IMR-90 (cell line): ENCODE measurements at regions not wholly inside any gene's neighbourhood (a gene's known extent, or its start where the extent isn't known, plus 50 kb on each side); places are given as distances from the start of the nearest gene placed in this dataset.

Source experiments
- ATAC-seq: fragments of 200-7000 bp; cut with Tn5 transposase; 2 replicates; pipeline ENCODE4 v1.9.1; 2020; ENCODE audit warnings: low read depth, mild to moderate bottlenecking, moderate library complexity
- BruUV-seq: library from RNA; stranded (reverse); fragments of 400-500 nt; replicated peaks from 2 replicates; lab custom pipeline; 2021; lab: Mats Ljungman, UMichigan
- CTCF ChIA-PET: fragments of 300-600 bp; formaldehyde crosslinking; extraction: SDS; loops from one replicate; lab custom pipeline; 2021; ENCODE audit warnings: antibody characterized with exemption; lab: Yijun Ruan, JAX
- POLR2A ChIA-PET: fragments of 300-600 bp; sonication (Branson Sonifier 250); formaldehyde crosslinking; loops from one replicate; lab custom pipeline; 2022; ENCODE audit warnings: antibody characterized with exemption; ENCODE audit not compliant: unreplicated experiment; lab: Charles Lee
- DNase-seq: peaks from one replicate; pipeline ENCODE4 v3.0.0; 2013
- H2AFZ ChIP-seq: replicated peaks from 2 replicates; pipeline ENCODE3; 2013; ENCODE audit warnings: low read length, mild to moderate bottlenecking; ENCODE audit not compliant: poor library complexity
- H2AK5ac ChIP-seq: 2 replicates; pipeline ENCODE4 v1.6.1; 2013; ENCODE audit warnings: low read depth, low read length, inconsistent platforms
- H2AK9ac ChIP-seq: replicated peaks from 2 replicates; pipeline ENCODE3; 2013; ENCODE audit warnings: mild to moderate bottlenecking, low read depth, low read length, moderate library complexity; ENCODE audit not compliant: poor library complexity
- H2BK120ac ChIP-seq: 2 replicates; pipeline ENCODE4 v1.6.1; 2013; ENCODE audit warnings: low read depth, low read length, inconsistent platforms
- H2BK15ac ChIP-seq: 3 replicates; pipeline ENCODE4 v1.6.1; 2013; ENCODE audit warnings: low read depth, low read length, inconsistent platforms
- H2BK20ac ChIP-seq: 2 replicates; pipeline ENCODE4 v1.6.1; 2013; ENCODE audit warnings: low read depth, mild to moderate bottlenecking, inconsistent platforms, low read length, moderate library complexity
- H2BK5ac ChIP-seq: 2 replicates; pipeline ENCODE4 v1.6.1; 2013; ENCODE audit warnings: mild to moderate bottlenecking, low read depth, low read length, inconsistent platforms; ENCODE audit not compliant: poor library complexity, severe bottlenecking
- H3K14ac ChIP-seq: replicated peaks from 2 replicates; pipeline ENCODE4 v1.6.1; 2013; ENCODE audit warnings: low read depth, low read length, inconsistent platforms
- H3K18ac ChIP-seq: 2 replicates; pipeline ENCODE4 v1.6.1; 2013; ENCODE audit warnings: low read depth, low read length, control low read depth
- H3K23ac ChIP-seq: 2 replicates; pipeline ENCODE4 v1.6.1; 2013; ENCODE audit warnings: low read depth, low read length, inconsistent platforms
- H3K27ac ChIP-seq: 2 replicates; pipeline ENCODE4 v1.5.1; 2013; ENCODE audit warnings: mild to moderate bottlenecking, control low read depth, low read length; ENCODE audit not compliant: insufficient read depth
- H3K27me3 ChIP-seq: 2 replicates; pipeline ENCODE4 v1.6.1; 2013; ENCODE audit warnings: low read length; ENCODE audit not compliant: control insufficient read depth, insufficient read depth
- H3K36me3 ChIP-seq: 2 replicates; pipeline ENCODE4 v1.6.1; 2013; ENCODE audit warnings: low read length, mixed read lengths; ENCODE audit not compliant: control insufficient read depth, insufficient read depth
- H3K4ac ChIP-seq: 2 replicates; pipeline ENCODE4 v1.6.1; 2013; ENCODE audit warnings: low read depth, low read length, inconsistent platforms
- H3K4me1 ChIP-seq: 2 replicates; pipeline ENCODE4 v1.6.1; 2013; ENCODE audit warnings: low read length, mixed read lengths; ENCODE audit not compliant: control insufficient read depth, insufficient read depth
- H3K4me2 ChIP-seq: 2 replicates; pipeline ENCODE4 v1.6.1; 2013; ENCODE audit warnings: low read depth, mild to moderate bottlenecking, control low read depth, low read length, moderate library complexity
- H3K4me3 ChIP-seq: 2 replicates; pipeline ENCODE4 v1.5.1; 2013; ENCODE audit warnings: low read depth, mild to moderate bottlenecking, control low read depth, low read length, moderate library complexity; ENCODE audit not compliant: insufficient read depth
- H3K56ac ChIP-seq: 2 replicates; pipeline ENCODE4 v1.6.1; 2013; ENCODE audit warnings: low read length, inconsistent platforms; ENCODE audit not compliant: insufficient read depth; ENCODE audit errors: extremely low read depth
- H3K79me1 ChIP-seq, 2 experiments: 2 replicates each; pipeline ENCODE4 v1.6.1; 2013; ENCODE audit warnings: low read length in 2 of 2, inconsistent platforms in 1 of 2, low read depth in 1 of 2
- H3K9ac ChIP-seq: 2 replicates; pipeline ENCODE4 v1.6.1; 2013; ENCODE audit warnings: low read depth, low read length, control low read depth
- H3K9me1 ChIP-seq: 2 replicates; pipeline ENCODE4 v1.6.1; 2013; ENCODE audit warnings: low read length, inconsistent platforms; ENCODE audit not compliant: insufficient read depth
- H3K9me3 ChIP-seq: 2 replicates; pipeline ENCODE4 v1.6.1; 2013; ENCODE audit warnings: low read length; ENCODE audit not compliant: control insufficient read depth, insufficient read depth
- H4K20me1 ChIP-seq: 2 replicates; pipeline ENCODE4 v1.6.1; 2013; ENCODE audit warnings: low read length, inconsistent platforms; ENCODE audit not compliant: insufficient read depth
- H4K5ac ChIP-seq: 2 replicates; pipeline ENCODE4 v1.6.1; 2013; ENCODE audit warnings: mild to moderate bottlenecking, low read depth, low read length, control low read depth
- H4K8ac ChIP-seq, 2 experiments: 2 replicates each; pipeline ENCODE4 v1.6.1; 2013; ENCODE audit warnings: low read depth in 2 of 2, low read length in 2 of 2, control low read depth in 1 of 2, inconsistent platforms in 1 of 2
- H4K91ac ChIP-seq: 2 replicates; pipeline ENCODE4 v1.6.1; 2013; ENCODE audit warnings: low read depth, low read length, inconsistent platforms; ENCODE audit not compliant: insufficient read depth
- BHLHE40 ChIP-seq: fragments of 150-350 bp; IDR thresholded peaks from 2 replicates; pipeline ENCODE4 v1.6.1; 2016; ENCODE audit warnings: mild to moderate bottlenecking, low read depth, low read length
- CEBPB ChIP-seq: IDR thresholded peaks from 2 replicates; pipeline ENCODE4 v1.6.1; 2012; ENCODE audit warnings: low read depth, low read length, improper control_type of control experiment
- CTCF ChIP-seq: conservative IDR thresholded peaks from 2 replicates; pipeline ENCODE4 v1.5.1; 2012; ENCODE audit warnings: mild to moderate bottlenecking, low read depth, low read length, improper control_type of control experiment
- ELK1 ChIP-seq: fragments of 150-350 bp; IDR thresholded peaks from 2 replicates; pipeline ENCODE4 v1.6.1; 2016; ENCODE audit warnings: low read depth, mild to moderate bottlenecking, low read length, moderate library complexity, borderline replicate concordance
- FOS ChIP-seq: fragments of 150-350 bp; IDR thresholded peaks from 2 replicates; pipeline ENCODE4 v1.6.1; 2016; ENCODE audit warnings: low read depth, low read length
- MAFK ChIP-seq: IDR thresholded peaks from 2 replicates; pipeline ENCODE4 v1.6.1; 2012; ENCODE audit warnings: low read depth, low read length, improper control_type of control experiment
- MXI1 ChIP-seq: IDR thresholded peaks from 2 replicates; pipeline ENCODE4 v1.6.1; 2012; ENCODE audit warnings: low read depth, mild to moderate bottlenecking, low read length, moderate library complexity, borderline replicate concordance
- NFE2L2 ChIP-seq: fragments of 150-350 bp; IDR thresholded peaks from 2 replicates; pipeline ENCODE4 v1.6.1; 2016; ENCODE audit warnings: low read depth, mild to moderate bottlenecking, low read length
- RAD21 ChIP-seq: IDR thresholded peaks from 2 replicates; pipeline ENCODE4 v1.6.1; 2012; ENCODE audit warnings: low read length, improper control_type of control experiment
- RCOR1 ChIP-seq: IDR thresholded peaks from 2 replicates; pipeline ENCODE4 v1.6.1; 2012; ENCODE audit warnings: mild to moderate bottlenecking, low read length, improper control_type of control experiment; ENCODE audit not compliant: insufficient replicate concordance
- USF2 ChIP-seq: fragments of 150-350 bp; IDR thresholded peaks from 2 replicates; pipeline ENCODE4 v1.6.1; 2017; ENCODE audit warnings: mild to moderate bottlenecking, antibody characterized with exemption, low read length, low read depth
- WGBS, 2 experiments: methylation state at CpG; one replicate each; pipeline versions ENCODE4 v1.1.5 to v1.1.7; 2013; ENCODE audit warnings: missing lambda C conversion rate in 2 of 2; ENCODE audit not compliant: insufficient read length in 1 of 2; ENCODE audit errors: extremely low coverage in 2 of 2; 5-methylcytosine and 5-hydroxymethylcytosine counted together
- dilution Hi-C: fragments of 300-500 bp; cut with HindIII; formaldehyde crosslinking; loops from one replicate; pipeline ENCODE4 v1.14.3; 2018; ENCODE audit warnings: low sequenced_read_pairs; ENCODE audit not compliant: unreplicated experiment
- in situ Hi-C: fragments of 300-500 bp; cut with MboI; formaldehyde crosslinking; loops from 3 replicates; pipeline ENCODE4 v1.14.3; 2019; ENCODE audit warnings: low sequenced_read_pairs, inconsistent platforms, mixed read lengths
- intact Hi-C: fragments of 100-400 bp; cut with micrococcal nuclease; formaldehyde crosslinking; loops from 2 replicates; pipeline ENCODE4 v1.10.0; 2022

GRCh38 chr1:238790882-238791281 is 595.5 kb upstream of the CHRM3 start:
- Histone ChIP-seq H3K9ac (no peak overlapping the region), H2BK15ac (no peak overlapping the region), H3K36me3 (no peaks in the 10 kb centered on the region), H2AFZ (no peak overlapping the region), H3K56ac (no peak overlapping the region), H3K9me3 (no peaks in the 10 kb centered on the region), H3K18ac (no peak overlapping the region), H4K8ac (no peak overlapping the region), H3K27ac (no peak overlapping the region), H3K4ac (no peak overlapping the region), H4K5ac (no peak overlapping the region), H2BK120ac (no peak overlapping the region), H3K23ac (no peak overlapping the region), H2BK5ac (no peak overlapping the region), H4K91ac (no peak overlapping the region), H3K4me2 (no peak overlapping the region), H3K27me3 (no peaks in the 10 kb centered on the region), H3K4me1 (no peaks in the 10 kb centered on the region), H2AK9ac (no peak overlapping the region), H3K14ac (no peak overlapping the region), H3K4me3 (no peak overlapping the region), H4K20me1 (no peaks in the 10 kb centered on the region), H2AK5ac (no peak overlapping the region), H3K9me1 (no peaks in the 10 kb centered on the region), H2BK20ac (no peak overlapping the region), H3K79me1 (no peaks in the 10 kb centered on the region)
- in situ Hi-C loops (no loop called here), intact Hi-C loops (no loop called here), dilution Hi-C loops (no loop called here)
- WGBS, 2 experiments, result no CpG with 5 or more reads among the region's 4 CpGs
- ATAC-seq (no peak), DNase-seq (no peak)
- TF ChIP-seq MAFK, result no peak
- TF ChIP-seq ELK1, result no peak
- no peak for TF ChIP-seq NFE2L2
- TF ChIP-seq CEBPB, result no peak
- no peak for TF ChIP-seq BHLHE40
- no peak for TF ChIP-seq USF2
- TF ChIP-seq RCOR1, result no peak
- TF ChIP-seq CTCF, result no peak
- TF ChIP-seq MXI1, result no peak
- TF ChIP-seq FOS, result no peak
- no peak for TF ChIP-seq RAD21
- no TSS peak for BruUV-seq
- CTCF ChIA-PET, result no interaction called here
- POLR2A ChIA-PET, result no interaction called here
